HCT116 (cell line): ENCODE measurements at regions not wholly inside any gene's neighbourhood (a gene's known extent, or its start where the extent isn't known, plus 50 kb on each side); places are given as distances from the start of the nearest gene placed in this dataset.

Experiments
- ATAC-seq: fragments of 200-7000 bp; cut with Tn5 transposase; 2 replicates; pipeline ENCODE4 v1.9.1; 2020; ENCODE audit warnings: mild to moderate bottlenecking, moderate library complexity
- BruUV-seq: library from RNA; stranded (reverse); fragments of 400-500 nt; replicated peaks from 2 replicates; lab custom pipeline; 2021; lab: Mats Ljungman, UMichigan
- CTCF ChIA-PET: fragments of 300-600 bp; sonication (Branson Sonifier 250); formaldehyde crosslinking; loops from one replicate; lab custom pipeline; 2021; ENCODE audit warnings: antibody characterized with exemption; lab: Charles Lee
- POLR2A ChIA-PET: fragments of 300-600, 350-600 bp; sonication (Branson Sonifier 250); formaldehyde crosslinking; loops from one replicate; lab custom pipeline; 2021; ENCODE audit warnings: antibody characterized with exemption; lab: Charles Lee
- RAD21 ChIA-PET, 2 experiments: fragments of 300-600 bp; sonication (Branson Sonifier 250); formaldehyde crosslinking; loops; one replicate each; lab custom pipeline; 2023; ENCODE audit warnings: low total read pairs in 2 of 2; ENCODE audit not compliant: uncharacterized antibody in 2 of 2, unreplicated experiment in 2 of 2, low non-redundant PET in 1 of 2; lab: Charles Lee
- DNase-seq: peaks from one replicate; pipeline ENCODE4 v3.0.0-alpha.2; 2010; ENCODE audit warnings: low read depth, low spot score
- H2AFZ ChIP-seq: fragments of 200-600 bp; shearing (Covaris generic), sonication (generic); 2 replicates; pipeline ENCODE4 v1.6.1; 2017; ENCODE audit warnings: low read depth, mixed run types, mixed read lengths, antibody characterized with exemption, low read length; ENCODE audit not compliant: poor library complexity, severe bottlenecking
- H3K27ac ChIP-seq: 2 replicates; pipeline ENCODE4 v1.5.1; 2012; ENCODE audit warnings: low read depth, low read length
- H3K27me3 ChIP-seq: fragments of 200-600 bp; sonication (generic); 2 replicates; pipeline ENCODE4 v1.6.1; 2016; ENCODE audit warnings: mixed run types, low read length, mixed read lengths; ENCODE audit not compliant: insufficient read depth
- H3K36me3 ChIP-seq, 2 experiments: fragments of 200-500 bp in 1 of 2; fragments of 200-600 bp in 1 of 2; sonication (Bioruptor generic) in 1 of 2; sonication (generic) in 1 of 2; 2 replicates each; pipeline versions ENCODE4 v1.5.1 to v1.6.1; 2014 to 2016; ENCODE audit warnings: low read length in 2 of 2, inconsistent platforms in 1 of 2, mixed read lengths in 1 of 2, mixed run types in 1 of 2; ENCODE audit not compliant: insufficient read depth in 2 of 2, control insufficient read depth in 1 of 2
- H3K4me1 ChIP-seq, 2 experiments: fragments of 200-600 bp in 1 of 2; sonication (generic) in 1 of 2; 2 replicates each; pipeline versions ENCODE4 v1.5.1 to v1.6.1; 2012 to 2017; ENCODE audit warnings: low read length in 2 of 2, inconsistent platforms in 1 of 2, mild to moderate bottlenecking in 1 of 2, mixed read lengths in 1 of 2, mixed run types in 1 of 2, moderate library complexity in 1 of 2; ENCODE audit not compliant: insufficient read depth in 2 of 2, control insufficient read depth in 1 of 2
- H3K4me2 ChIP-seq: fragments of 200-600 bp; sonication (generic); 2 replicates; pipeline ENCODE4 v1.6.1; 2017; ENCODE audit warnings: mixed run types, low read length, mixed read lengths
- H3K4me3 ChIP-seq, 2 experiments: fragments of 200-600 bp in 1 of 2; sonication (generic) in 1 of 2; replicated peaks in 1 of 2; 2 replicates each; pipeline ENCODE4 v1.5.1; 2011 to 2016; ENCODE audit warnings: low read length in 2 of 2, control low read depth in 1 of 2, low read depth in 1 of 2, mild to moderate bottlenecking in 1 of 2, mixed read lengths in 1 of 2, mixed run types in 1 of 2
- H3K79me2 ChIP-seq: fragments of 200-600 bp; sonication (generic); 2 replicates; pipeline ENCODE4 v1.6.1; 2017; ENCODE audit warnings: mild to moderate bottlenecking, mixed run types, low read length, moderate library complexity, mixed read lengths; ENCODE audit not compliant: insufficient read depth
- H3K9ac ChIP-seq: fragments of 200-600 bp; sonication (generic); 2 replicates; pipeline ENCODE4 v1.6.1; 2016; ENCODE audit warnings: low read length, mixed read lengths
- H3K9me2 ChIP-seq: fragments of 200-600 bp; sonication (generic), shearing (Covaris generic); 2 replicates; pipeline ENCODE4 v1.6.1; 2017; ENCODE audit warnings: mixed run types, mild to moderate bottlenecking, moderate library complexity; ENCODE audit not compliant: insufficient read depth
- H3K9me3 ChIP-seq, 2 experiments: fragments of 200-500 bp in 1 of 2; fragments of 200-600 bp in 1 of 2; sonication (Bioruptor generic) in 1 of 2; sonication (generic) in 1 of 2; 2 replicates each; pipeline ENCODE4 v1.6.1; 2014 to 2017; ENCODE audit warnings: low read length in 2 of 2, mixed read lengths in 2 of 2, inconsistent platforms in 1 of 2, low read depth in 1 of 2, mild to moderate bottlenecking in 1 of 2, mixed run types in 1 of 2, moderate library complexity in 1 of 2; ENCODE audit not compliant: control insufficient read depth in 1 of 2, insufficient read depth in 1 of 2
- H4K20me1 ChIP-seq: fragments of 200-600 bp; sonication (generic), shearing (Covaris generic); 2 replicates; pipeline ENCODE4 v1.6.1; 2017; ENCODE audit warnings: mixed run types, mild to moderate bottlenecking, moderate library complexity; ENCODE audit not compliant: insufficient read depth
- ATF3 ChIP-seq: IDR thresholded peaks from 2 replicates; pipeline ENCODE4 v1.6.1; 2012
- CBX3 ChIP-seq: IDR thresholded peaks from 2 replicates; pipeline ENCODE4 v1.6.1; 2012; ENCODE audit warnings: low read depth
- CTCF ChIP-seq, 3 experiments: fragments of 200-600 bp in 1 of 3; sonication (generic) in 1 of 3; IDR thresholded peaks in 2 of 3; conservative IDR thresholded peaks in 1 of 3; 2 replicates each; pipeline ENCODE4 v1.5.1; 2012 to 2017; ENCODE audit warnings: low read depth in 2 of 3, low read length in 2 of 3, antibody characterized with exemption in 1 of 3, borderline replicate concordance in 1 of 3, control low read depth in 1 of 3, mild to moderate bottlenecking in 1 of 3, mixed read lengths in 1 of 3, mixed run types in 1 of 3, moderate library complexity in 1 of 3; ENCODE audit not compliant: insufficient read depth in 1 of 3
- EGR1 ChIP-seq: IDR thresholded peaks from 2 replicates; pipeline ENCODE4 v1.6.1; 2012; ENCODE audit warnings: low read depth
- EZH2 ChIP-seq: fragments of 200-600 bp; sonication (generic); IDR thresholded peaks from 2 replicates; pipeline ENCODE4 v1.6.1; 2017; ENCODE audit warnings: antibody characterized with exemption, mixed run types
- EZH2phosphoT487 ChIP-seq: fragments of 200-600 bp; IDR thresholded peaks from 2 replicates; pipeline ENCODE4 v1.6.1; 2018; ENCODE audit warnings: antibody characterized with exemption, borderline replicate concordance
- FOSL1 ChIP-seq: IDR thresholded peaks from 2 replicates; pipeline ENCODE4 v1.6.1; 2012; ENCODE audit warnings: low read depth
- JUND ChIP-seq: IDR thresholded peaks from 2 replicates; pipeline ENCODE4 v1.6.1; 2012
- MAX ChIP-seq: IDR thresholded peaks from 2 replicates; pipeline ENCODE4 v1.6.1; 2012
- POLR2A ChIP-seq: IDR thresholded peaks from 2 replicates; pipeline ENCODE4 v1.7.0; 2011; ENCODE audit warnings: borderline replicate concordance; ENCODE audit not compliant: insufficient read depth, insufficient read length; ENCODE audit errors: extremely low read depth
- POLR2AphosphoS5 ChIP-seq: IDR thresholded peaks from 2 replicates; pipeline ENCODE4 v1.6.1; 2011; ENCODE audit warnings: mild to moderate bottlenecking, low read depth, low read length, moderate library complexity
- REST ChIP-seq: IDR thresholded peaks from 2 replicates; pipeline ENCODE4 v1.6.1; 2012; ENCODE audit warnings: low read depth
- SRF ChIP-seq: IDR thresholded peaks from 2 replicates; pipeline ENCODE4 v1.6.1; 2012; ENCODE audit warnings: low read depth
- YY1 ChIP-seq: IDR thresholded peaks from 2 replicates; pipeline ENCODE4 v1.6.1; 2011; ENCODE audit warnings: low read length, low read depth, moderate library complexity, mild to moderate bottlenecking; ENCODE audit not compliant: insufficient replicate concordance; ENCODE audit errors: extremely low read depth
- ZFX ChIP-seq: fragments of 450-650 bp; IDR thresholded peaks from 2 replicates; pipeline ENCODE4 v1.6.1; 2017
- ZNF274 ChIP-seq: fragments of 200-500 bp; sonication (Bioruptor generic); IDR thresholded peaks from 2 replicates; pipeline ENCODE4 v1.6.1; 2014; ENCODE audit warnings: mild to moderate bottlenecking, low read depth, low read length, inconsistent platforms
- intact Hi-C: fragments of 100-400 bp; cut with micrococcal nuclease; formaldehyde crosslinking; loops from 2 replicates; pipeline ENCODE4 v1.10.0; 2022

GRCh38 chr7:110541962-110542361 is 549.0 kb upstream of the LRRN3 start:
- H3K9me2 ChIP-seq: no peaks in the 10 kb centered on the region; the same call in 1 of the 2 replicates
- no peak overlapping the region for H3K9ac ChIP-seq
- peaks cover 0 to 7% of the 10 kb centered on the region in 2 experiments; a peak in 2 of 4 replicates for H3K4me1 ChIP-seq
- TF ChIP-seq YY1: no peak
- TF ChIP-seq SRF: no peak
- no peak for TF ChIP-seq ATF3
- TF ChIP-seq EGR1: no peak
- TF ChIP-seq EZH2: no peak
- TF ChIP-seq CBX3: no peak
- no peak for TF ChIP-seq REST
- no peak for TF ChIP-seq FOSL1
- TF ChIP-seq EZH2phosphoT487: no peak
- TF ChIP-seq POLR2AphosphoS5: no peak
- no peak for TF ChIP-seq CTCF (IDR thresholded peaks at IDR 0.05 in 2 of 3, conservative IDR thresholded peaks at IDR 0.05 in 1 of 3; ENCODE audit: borderline replicate concordance in 1 of 3, insufficient read depth in 1 of 3, low read depth in 2 of 3, low read length in 2 of 3)
- no peak for TF ChIP-seq JUND
- TF ChIP-seq POLR2A: no peak
- TF ChIP-seq MAX: no peak
- TF ChIP-seq ZFX: no peak
- no peak for TF ChIP-seq ZNF274
- H3K9me3 ChIP-seq: no peaks in the 10 kb centered on the region
- no peak overlapping the region for H2AFZ ChIP-seq
- H3K27ac ChIP-seq: no peak overlapping the region
- peak overlapping the region; percentile 6; the same call in 1 of the 2 replicates for H3K4me2 ChIP-seq
- no peaks in the 10 kb centered on the region for H3K79me2 ChIP-seq
- H3K4me3 ChIP-seq: no peak overlapping the region
- H3K27me3 ChIP-seq: no peaks in the 10 kb centered on the region
- intact Hi-C loops: no loop called here
- ChIA-PET POLR2A (no interaction called here), CTCF (no interaction called here), RAD21 (no interaction called here)
- no peak for DNase-seq
- BruUV-seq: no TSS peak
- no peaks in the 10 kb centered on the region for H4K20me1 ChIP-seq
- ATAC-seq: no peak
- H3K36me3 ChIP-seq: no peaks in the 10 kb centered on the region
